ENCODE measurements at regions not wholly inside any gene's neighbourhood (a gene's known extent, or its start where the extent isn't known, plus 50 kb on each side); places are given as distances from the start of the nearest gene placed in this dataset.

DNA sequence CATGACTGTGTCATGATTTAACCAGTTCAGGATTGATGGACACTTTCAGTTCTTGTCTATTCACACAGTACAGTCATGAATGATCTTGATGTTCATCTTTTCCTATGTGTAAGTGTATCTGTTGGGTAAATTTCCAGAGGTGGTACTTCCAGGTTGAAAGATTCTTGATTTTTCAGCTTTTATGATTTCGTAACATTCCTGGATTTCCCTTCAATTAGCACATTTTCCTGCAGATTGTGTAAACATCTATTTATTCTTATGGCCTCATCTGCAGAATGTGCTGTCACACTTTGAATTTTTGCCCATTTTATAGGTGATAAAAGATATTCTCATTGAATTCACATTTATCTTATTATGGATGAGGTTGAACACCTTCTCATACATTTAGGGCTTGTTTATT is 222.0 kb upstream of the FOXQ1 start:
- TF ChIP-seq, protein P1, sequence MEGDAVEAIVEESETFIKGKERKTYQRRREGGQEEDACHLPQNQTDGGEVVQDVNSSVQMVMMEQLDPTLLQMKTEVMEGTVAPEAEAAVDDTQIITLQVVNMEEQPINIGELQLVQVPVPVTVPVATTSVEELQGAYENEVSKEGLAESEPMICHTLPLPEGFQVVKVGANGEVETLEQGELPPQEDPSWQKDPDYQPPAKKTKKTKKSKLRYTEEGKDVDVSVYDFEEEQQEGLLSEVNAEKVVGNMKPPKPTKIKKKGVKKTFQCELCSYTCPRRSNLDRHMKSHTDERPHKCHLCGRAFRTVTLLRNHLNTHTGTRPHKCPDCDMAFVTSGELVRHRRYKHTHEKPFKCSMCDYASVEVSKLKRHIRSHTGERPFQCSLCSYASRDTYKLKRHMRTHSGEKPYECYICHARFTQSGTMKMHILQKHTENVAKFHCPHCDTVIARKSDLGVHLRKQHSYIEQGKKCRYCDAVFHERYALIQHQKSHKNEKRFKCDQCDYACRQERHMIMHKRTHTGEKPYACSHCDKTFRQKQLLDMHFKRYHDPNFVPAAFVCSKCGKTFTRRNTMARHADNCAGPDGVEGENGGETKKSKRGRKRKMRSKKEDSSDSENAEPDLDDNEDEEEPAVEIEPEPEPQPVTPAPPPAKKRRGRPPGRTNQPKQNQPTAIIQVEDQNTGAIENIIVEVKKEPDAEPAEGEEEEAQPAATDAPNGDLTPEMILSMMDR (conservative IDR thresholded peaks at IDR 0.05 in 1 of 2, IDR thresholded peaks at IDR 0.05 in 1 of 2; ENCODE audit: extremely low read depth in 1 of 2, insufficient read depth in 1 of 2, low read depth in 1 of 2, low read length in 2 of 2): no peak
- TF ChIP-seq EZH2 (IDR thresholded peaks at IDR 0.05; ENCODE audit: borderline replicate concordance, low read length): no peak

Measured in mammary epithelial cell (primary cell).